ENCODE measurements at regions not wholly inside any gene's neighbourhood (a gene's known extent, or its start where the extent isn't known, plus 50 kb on each side); places are given as distances from the start of the nearest gene placed in this dataset.

DNA sequence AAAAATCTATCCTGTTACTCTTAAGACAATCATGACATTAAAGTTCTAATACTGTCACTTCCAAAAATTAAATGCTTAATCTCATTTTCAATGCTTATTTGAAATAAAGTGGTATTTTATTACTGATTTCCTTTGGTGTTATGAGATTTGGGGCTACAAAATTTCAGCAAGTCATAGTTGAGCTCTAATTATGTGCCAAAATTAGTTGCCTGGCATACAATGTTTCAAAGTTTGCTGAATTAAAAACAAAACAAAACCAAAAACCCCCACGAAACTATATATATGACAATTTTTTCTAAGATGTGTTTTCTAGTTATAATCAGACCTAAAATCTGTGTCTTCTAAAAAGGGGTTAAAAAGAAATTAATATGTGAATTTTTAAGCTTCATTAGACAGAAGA is 62.2 kb downstream of the KCNRG start:
- TF ChIP-seq CTCF (conservative IDR thresholded peaks at IDR 0.05; ENCODE audit: low read depth, low read length) (no peak), EZH2 (IDR thresholded peaks at IDR 0.05; ENCODE audit: borderline replicate concordance, low read depth, low read length, poor library complexity, severe bottlenecking) (no peak)
